GM19452 (cell line): ENCODE measurements at regions not wholly inside any gene's neighbourhood (a gene's known extent, or its start where the extent isn't known, plus 50 kb on each side); places are given as distances from the start of the nearest gene placed in this dataset.

Experiments used
- ATAC-seq: cut with Tn5 transposase; IDR thresholded peaks from one replicate; pipeline ENCODE4 v1.9.1; 2021; ENCODE audit not compliant: unreplicated experiment

DNA sequence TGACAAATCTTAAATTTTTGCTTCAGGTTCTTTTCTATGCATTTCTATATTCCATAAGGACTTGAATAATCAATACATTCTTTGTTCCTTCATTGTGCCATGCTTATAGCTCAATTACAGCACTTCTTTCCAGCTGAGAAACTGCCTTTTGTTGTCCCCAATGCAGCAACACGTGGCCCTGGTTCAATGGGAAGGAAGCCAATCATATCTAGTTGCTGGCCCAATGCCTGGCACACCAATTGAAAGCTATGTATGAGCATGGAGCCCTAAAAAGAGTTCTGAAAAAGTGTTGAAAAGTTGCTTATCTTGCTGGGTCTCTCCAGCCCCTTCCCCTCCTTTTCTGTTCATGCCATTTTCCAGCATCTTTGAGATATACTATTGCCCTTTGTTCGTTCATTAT is 448.0 kb upstream of the FAT3 start:
- ATAC-seq: no peak

DNA sequence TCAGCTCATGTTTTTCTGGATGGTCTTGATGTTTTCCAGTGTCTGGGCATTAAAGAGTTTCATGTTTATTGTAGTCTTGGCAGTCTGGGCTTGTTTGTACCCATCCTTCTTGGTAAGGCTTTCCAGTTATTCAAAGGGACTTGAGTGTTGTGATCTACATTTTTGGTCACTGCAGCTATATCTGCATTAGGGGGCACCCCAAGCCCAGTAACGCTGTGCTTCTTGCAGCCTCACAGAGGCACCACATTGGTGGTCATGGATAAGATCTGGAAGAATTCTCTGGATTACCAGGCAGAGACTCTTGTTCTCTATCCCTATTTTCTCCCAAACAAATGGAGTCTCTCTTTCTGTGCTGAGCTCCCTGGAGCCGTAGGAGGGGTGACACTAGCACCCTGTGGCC is 451.5 kb upstream of the FAT3 start:
- ATAC-seq: no peak

DNA sequence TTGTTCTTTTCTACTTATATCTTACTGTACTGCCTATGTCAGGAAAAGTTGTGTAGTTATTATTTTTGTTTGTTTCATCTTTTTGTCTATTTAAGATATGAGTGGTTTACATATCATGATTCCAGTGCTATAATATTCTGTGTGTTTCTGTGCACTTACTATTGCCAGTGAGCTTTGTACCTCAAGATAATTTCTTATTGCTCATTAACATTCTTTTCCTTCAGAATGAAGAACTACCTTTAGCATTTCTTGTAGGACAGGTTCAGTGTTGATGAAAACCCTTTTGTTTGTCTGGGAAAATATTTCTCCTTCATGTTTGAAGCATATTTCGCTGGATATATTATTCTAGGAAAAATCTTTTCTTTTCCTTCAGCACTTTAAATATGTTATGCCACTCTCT is 452.7 kb upstream of the FAT3 start:
- ATAC-seq: no peak

DNA sequence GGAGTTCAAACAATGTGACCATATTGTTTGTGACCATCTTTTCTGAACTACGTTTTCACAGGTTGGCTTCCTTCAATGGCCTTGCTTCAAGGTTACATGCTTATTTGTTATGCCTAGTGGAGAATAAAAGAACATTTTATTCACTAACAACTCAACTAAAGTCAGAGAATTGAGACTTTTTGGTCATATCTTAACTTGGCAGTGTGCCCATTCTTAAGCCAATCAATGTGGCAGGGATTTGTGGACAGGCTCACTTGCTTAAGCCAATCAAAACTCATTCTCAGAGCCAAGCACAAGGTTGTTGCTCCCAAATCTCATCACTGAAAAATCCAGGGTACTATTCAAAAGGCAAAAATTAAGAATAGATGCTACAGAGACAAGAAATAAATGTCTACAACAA is 455.8 kb upstream of the FAT3 start:
- no peak for ATAC-seq

- ATAC-seq: no peak
Measured at GRCh38 chr11:91763331-91763730, 461.3 kb upstream of the FAT3 start.

DNA sequence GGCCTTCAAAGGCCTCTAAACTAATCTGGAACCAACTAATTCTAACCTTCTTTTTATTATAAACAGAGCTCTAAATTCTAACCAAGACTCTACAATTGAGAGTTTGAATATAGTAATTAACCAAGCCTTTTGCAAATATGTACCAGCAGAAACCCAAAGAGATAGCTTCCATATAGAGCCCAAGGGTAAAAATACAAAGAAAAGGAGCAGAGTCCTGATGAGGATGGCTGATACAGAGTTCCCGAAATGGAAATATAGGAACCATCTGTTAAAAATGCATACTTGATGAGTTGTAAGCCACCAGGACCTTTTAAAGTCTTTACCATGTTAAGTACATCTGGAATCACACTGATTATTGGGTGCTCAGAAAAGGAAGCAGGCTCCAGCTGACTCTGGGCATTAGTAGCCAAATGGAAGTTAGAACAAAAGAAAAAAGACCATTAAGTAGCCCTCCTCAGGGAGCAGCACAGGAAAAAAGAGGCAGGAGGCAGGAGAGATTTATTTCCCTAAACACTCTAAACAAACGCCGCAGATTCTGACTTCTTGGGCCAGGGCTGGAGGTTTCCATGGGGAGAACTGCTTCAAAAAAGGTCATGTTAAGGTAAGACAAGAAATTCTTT is 463.1 kb upstream of the FAT3 start:
- no peak for ATAC-seq

- no peak for ATAC-seq
Measured at GRCh38 chr11:91756829-91757480, 467.7 kb upstream of the FAT3 start.

DNA sequence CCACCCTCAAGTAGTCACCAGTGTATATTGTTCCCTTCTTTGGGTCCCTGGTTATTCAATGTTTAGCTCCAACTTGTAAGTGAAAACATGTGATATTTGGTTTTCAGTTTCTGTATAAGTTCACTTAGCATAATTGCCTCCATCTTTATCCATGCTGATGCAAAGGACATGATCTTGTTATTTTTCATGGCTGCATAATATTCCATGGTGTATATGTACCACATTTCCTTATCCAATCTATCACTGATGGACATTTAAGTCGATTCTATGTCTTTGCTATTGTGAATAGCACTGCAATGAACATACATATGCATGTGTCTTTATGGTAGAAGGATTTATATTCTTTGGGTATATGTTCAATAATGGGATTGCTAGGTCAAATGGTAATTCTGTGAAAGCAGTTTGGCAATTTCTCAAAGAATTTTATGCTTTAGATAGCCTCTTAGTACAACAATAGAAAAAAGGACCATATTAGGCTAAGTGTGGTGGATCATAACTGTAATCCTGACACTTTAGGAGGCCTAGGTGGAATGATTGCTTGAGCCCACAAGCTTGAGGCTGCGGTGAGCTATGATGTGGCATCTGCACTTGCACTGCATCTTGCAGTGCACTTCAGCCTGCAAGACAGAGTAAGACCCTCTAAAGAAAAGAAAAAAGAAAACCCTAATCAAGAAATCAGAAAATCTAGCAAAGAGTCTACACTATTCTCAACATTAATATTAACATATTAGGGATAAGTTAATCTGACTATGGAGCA is 468.5 kb upstream of the FAT3 start:
- ATAC-seq: no peak

DNA sequence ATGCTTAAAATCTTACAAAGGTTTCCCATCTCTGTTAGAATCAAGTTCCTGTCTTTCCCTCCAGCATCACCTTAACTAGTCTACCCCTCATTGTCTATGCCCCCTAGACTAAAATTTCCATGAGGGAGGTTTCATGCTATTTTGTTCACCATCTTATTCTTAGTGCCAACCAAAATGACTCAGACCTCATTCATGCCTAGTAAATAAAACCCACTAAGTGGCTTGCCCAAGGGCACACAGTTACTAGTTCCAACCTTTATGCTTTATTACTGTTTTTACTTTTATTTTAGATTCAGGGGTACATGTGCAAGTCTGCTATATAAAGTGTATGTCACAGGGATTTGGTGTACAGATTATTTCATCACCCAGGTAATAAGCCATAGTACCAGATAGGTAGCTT is 469.1 kb upstream of the FAT3 start:
- ATAC-seq: no peak

- no peak for ATAC-seq
Measured at GRCh38 chr11:91749251-91749650, 475.4 kb upstream of the FAT3 start.

DNA sequence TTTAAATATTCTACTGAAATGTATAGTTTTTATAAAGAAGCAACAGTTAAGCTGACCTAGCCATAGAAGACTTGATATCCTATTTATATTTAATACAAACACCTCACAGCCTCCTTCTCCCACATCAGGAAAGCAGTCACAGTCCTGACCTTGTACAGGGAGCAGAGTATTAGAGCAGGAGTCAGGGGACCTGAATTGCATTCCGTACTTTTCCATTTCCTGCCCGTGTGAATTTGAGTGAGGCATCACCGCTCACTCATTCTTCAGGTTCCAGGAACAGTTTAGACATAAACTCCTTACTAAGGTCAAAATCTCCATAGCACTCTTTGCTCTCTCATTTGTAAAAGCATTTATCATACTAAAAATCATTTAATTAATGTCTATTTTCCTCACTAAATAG is 482.5 kb upstream of the FAT3 start:
- no peak for ATAC-seq

DNA sequence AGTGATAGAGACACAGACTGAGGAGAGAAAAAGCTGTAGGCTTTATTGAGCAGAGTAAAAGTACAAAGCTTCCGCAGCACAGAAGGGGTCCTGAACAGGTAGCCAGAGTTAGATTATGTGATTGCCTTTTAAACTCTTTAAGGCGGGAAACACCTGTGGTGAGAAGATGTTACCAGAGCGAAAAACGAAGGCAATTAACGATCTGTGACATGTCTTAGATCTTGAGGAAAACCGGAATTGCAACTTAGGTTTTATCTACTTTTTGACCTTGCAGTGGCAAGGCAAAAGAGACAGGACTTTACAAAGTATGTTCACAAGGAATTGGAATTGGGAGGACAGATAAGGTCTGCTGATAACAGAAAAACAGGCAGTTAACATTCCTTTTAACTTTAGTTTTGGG is 493.6 kb upstream of the FAT3 start:
- ATAC-seq: no peak

- no peak for ATAC-seq
Measured at GRCh38 chr11:91730620-91731019, 494.0 kb upstream of the FAT3 start.

- no peak for ATAC-seq
Measured at GRCh38 chr11:91730057-91730456, 494.6 kb upstream of the FAT3 start.

- no peak for ATAC-seq
Measured at GRCh38 chr11:91717169-91717568, 507.4 kb upstream of the FAT3 start.

DNA sequence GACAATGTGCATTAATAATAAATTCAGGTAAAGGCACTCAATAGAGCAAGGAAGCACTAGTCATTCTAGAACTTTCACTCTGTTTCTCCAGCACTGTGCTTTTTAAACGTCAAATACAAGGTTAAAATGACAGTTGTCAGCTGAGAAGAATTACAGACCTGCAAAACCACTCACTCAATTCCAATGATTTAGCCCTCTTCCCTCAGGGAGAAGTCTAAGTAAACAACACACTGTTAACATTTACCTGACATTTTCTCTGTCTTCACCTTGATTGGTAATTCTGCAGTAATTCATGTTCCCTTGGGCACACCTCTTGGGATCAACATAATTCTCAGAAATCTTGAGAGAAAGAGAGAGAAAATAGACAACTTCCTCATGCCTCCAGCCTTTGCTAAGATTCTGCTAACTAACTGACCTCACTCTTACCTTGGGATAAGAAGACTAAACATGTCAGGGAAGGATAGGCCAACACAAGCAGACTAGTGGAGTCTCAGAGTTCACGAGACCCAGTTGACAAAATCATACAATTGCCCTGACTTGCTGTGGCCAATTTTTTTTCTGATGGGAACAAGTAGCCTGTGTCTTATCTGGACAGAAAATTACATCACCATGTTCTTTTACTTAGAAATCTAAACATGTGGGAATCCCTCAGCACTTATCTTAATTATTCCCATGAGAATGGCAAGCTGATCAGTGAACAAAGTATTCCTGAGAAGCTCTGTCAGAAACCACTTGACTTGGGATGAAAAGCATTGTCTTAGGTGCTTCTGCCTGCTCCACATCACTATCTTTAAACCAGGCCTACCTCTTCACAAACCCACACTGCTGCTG is 516.8 kb upstream of the FAT3 start:
- no peak for ATAC-seq

DNA sequence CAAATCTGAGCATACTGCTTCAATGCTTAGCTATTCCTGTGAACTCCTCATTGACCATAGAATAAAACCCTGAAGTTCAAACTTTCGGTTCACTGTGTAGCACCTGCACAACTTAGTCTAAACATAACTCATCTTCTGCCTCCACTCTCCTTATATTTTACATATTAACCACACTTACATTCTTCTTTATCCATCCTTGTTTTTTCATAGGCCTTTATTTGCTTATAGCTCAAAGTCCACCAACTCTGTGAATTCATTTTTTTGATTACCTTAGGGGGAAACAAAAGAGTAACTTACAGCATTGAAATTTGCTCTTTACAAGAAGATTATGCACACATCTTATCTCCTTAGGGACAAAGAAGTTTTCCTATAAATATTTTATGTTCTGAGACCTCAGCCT is 521.6 kb upstream of the FAT3 start:
- ATAC-seq: no peak

DNA sequence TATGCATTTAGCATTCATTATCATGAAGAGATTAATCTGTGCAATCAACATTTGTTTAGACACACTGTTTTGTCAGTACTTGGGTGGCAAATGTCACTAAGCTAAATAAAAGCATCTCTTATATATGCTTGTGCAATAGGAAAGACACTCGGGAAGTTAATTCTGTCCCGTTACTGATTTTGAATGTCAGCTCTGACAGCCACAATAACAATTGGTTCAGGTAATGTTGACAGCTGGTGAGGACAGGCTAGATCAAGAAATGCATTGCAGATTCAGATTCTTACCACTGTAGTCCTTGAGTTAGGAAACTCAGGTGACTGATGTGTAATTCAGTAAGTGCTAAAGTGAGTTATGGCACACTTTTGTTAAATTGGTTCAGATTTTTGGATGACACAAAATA is 523.8 kb upstream of the FAT3 start:
- ATAC-seq: no peak

GRCh38 chr11:91698845-91699244 is 525.8 kb upstream of the FAT3 start:
- no peak for ATAC-seq

DNA sequence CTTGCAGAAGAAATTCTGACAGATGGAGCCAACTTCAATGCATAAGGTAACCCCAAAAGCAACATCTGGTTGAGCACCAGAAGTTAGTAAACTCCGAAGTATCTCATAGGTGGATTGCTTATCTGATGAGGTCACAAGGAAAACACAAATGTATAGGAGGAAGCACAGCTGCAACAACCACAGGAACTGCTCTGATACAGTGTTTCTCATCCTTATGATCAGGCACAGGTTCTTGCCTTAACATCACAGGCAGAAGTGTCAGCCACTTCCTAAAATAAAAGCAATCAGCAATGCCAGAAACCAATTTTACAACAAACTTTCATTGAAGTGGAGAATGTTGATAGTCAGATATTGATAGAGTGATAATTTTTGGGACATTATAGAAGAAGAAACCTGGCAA is 530.3 kb upstream of the FAT3 start:
- ATAC-seq: no peak

DNA sequence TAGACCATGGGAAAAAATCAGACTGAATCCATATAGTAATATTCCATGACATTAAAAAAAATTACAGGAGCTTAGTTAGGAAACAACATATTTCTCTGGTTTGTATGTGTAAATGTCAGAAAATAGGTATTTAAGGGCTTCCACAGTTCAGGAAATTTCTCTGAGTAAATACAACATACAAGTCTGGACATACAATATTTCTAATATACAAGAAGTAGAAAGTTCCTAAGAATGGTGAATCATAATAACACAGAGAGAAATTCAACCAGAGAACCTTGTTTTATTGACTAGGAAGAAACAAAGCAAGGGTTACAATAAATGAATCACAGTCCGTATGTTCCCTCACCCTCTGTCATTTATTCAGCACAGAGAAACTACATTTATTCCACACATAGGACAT is 532.7 kb upstream of the FAT3 start:
- no peak for ATAC-seq

GRCh38 chr11:91688672-91689071 is 535.9 kb upstream of the FAT3 start:
- ATAC-seq: no peak
